HG02610 (cell line): ENCODE measurements at regions not wholly inside any gene's neighbourhood (a gene's known extent, or its start where the extent isn't known, plus 50 kb on each side); places are given as distances from the start of the nearest gene placed in this dataset.

Source experiments
- ATAC-seq: cut with Tn5 transposase; IDR thresholded peaks from one replicate; pipeline ENCODE4 v1.9.1; 2021; ENCODE audit warnings: mild to moderate bottlenecking, moderate library complexity; ENCODE audit not compliant: unreplicated experiment

DNA sequence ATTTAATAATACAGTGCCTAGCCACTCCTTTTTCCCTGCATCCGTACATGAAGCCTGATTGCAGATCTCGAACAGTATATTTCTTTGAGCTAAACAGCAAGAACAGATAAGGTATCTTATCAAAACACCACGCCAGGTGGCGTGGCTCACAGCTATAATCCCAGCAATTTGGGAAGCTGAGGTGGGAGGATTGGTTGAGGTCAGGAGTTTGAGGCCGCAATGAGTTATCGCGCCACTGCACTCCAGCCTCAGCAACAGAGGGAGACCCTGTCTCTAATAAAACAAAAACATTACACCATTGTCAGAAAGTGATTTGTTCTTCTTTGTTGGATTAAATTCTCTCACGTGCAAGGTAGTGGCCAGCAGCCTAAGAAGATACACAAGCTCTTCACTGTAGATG is 291.2 kb upstream of the DMRT1 start:
- ATAC-seq, result no peak

GRCh38 chr9:551986-552929 is 289.2 kb upstream of the DMRT1 start:
- ATAC-seq, result no peak

- ATAC-seq, result no peak
Measured at GRCh38 chr9:555493-555892, 286.0 kb upstream of the DMRT1 start.

DNA sequence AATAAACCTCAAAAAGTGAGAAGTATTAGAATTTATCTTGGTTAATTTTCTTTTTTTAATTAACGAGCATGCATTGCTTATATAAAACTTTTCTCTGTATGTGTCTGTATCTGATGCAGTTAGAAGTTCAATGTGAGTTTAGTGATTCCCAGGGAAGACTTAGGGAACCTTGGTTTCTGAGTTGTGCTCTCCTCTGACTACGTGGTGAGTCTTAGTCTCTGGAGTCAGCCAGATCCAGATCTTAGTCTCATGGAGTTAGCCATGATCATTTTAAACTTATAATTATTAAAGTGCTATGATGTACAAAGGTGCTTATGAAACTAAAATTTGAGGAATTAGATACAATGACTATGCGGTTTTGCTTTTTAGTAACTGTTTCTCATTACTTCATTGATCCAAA is 285.3 kb upstream of the DMRT1 start:
- ATAC-seq, result no peak

DNA sequence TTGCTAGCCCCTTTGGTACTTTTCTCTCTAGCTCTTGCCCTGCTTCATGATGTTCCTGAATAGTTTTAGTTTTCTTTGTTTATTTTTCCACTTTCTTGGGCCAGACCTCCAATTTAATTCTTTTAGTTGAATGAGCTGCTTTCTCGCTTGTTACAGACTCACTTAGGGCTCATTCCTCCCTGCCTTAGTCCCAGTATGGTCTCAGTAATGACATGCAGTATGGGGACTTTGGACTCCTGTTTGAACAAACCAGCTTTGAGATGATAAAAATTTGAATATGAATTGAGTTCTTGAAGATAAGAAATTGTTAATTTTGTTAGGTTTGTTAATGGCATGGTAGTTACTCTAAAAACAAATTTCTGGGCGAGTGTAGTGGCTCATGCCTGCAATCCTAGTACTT is 284.8 kb upstream of the DMRT1 start:
- no peak for ATAC-seq

- no peak for ATAC-seq
Measured at GRCh38 chr9:557601-558201, 283.8 kb upstream of the DMRT1 start.

DNA sequence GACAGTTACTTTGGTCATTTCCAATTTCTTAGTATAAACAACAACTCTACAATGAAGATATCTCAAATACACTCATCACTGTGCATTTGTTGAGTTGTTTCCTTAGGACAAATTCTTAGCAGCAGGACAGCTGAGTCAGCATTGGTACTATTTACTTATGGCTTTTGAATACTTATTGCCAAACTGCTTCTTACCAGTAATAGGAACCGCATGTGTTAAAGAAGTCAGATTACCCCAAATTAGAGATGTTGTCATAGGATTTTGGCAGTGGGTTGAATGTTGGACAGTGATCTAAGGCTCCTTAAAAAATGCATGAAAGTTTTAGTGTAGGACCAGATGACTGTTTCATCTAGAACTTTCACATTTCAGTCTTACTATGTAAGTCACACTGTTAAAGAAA is 280.1 kb upstream of the DMRT1 start:
- no peak for ATAC-seq

- no peak for ATAC-seq
Measured at GRCh38 chr9:563200-563599, 278.3 kb upstream of the DMRT1 start.

- ATAC-seq, result no peak
Measured at GRCh38 chr9:565528-565927, 276.0 kb upstream of the DMRT1 start.

- ATAC-seq, result peak; percentile 72
Measured at GRCh38 chr9:567128-567746, 274.3 kb upstream of the DMRT1 start.

DNA sequence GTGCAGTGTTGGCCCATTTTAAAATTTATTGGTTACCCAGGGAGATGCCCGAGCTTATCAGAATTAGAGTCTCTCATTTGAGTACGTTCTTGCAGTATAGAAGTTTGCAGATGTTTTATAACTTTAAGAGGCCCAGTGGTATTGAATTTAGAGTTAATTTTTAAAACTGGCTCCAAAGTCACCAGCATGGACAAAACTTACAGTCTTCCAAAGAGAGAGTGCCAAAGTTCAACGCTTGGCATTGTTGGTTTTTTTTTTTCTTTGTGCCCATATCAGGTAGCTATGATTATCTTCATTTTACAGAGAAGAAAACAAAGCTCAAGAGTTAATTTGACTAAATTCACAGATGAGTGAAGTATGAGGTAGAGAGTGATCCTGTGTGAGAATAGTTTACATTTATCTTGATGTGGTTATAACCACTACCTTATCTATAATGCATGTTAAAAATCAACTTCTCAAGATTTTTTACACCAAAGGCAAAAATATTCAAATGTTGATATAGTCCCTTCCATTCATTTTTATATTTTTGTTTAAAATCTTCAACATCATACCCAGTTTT is 273.7 kb upstream of the DMRT1 start:
- no peak for ATAC-seq

GRCh38 chr9:569296-569695 is 272.2 kb upstream of the DMRT1 start:
- ATAC-seq, result no peak

- ATAC-seq, result no peak
Measured at GRCh38 chr9:570187-570586, 271.3 kb upstream of the DMRT1 start.

DNA sequence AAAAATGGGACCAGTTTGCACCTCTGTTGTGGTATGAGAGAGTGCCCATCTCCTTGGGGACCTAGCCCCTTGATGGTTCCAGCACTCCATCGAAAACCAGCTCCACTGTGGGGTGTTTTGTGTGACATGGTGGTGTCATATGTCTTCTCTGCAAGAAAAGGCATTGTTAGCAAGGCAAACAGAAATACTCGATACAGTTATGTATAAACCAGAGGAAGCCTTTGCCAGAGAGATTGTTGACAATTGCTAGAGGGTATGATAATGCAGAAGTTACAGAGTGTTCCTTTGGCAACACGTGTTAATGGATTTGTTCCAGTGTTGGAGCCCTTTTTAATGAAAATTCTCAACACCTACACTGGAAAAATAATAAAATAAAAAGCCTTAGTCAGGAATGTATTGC is 270.4 kb upstream of the DMRT1 start:
- no peak for ATAC-seq

- no peak for ATAC-seq
Measured at GRCh38 chr9:571741-572140, 269.8 kb upstream of the DMRT1 start.

DNA sequence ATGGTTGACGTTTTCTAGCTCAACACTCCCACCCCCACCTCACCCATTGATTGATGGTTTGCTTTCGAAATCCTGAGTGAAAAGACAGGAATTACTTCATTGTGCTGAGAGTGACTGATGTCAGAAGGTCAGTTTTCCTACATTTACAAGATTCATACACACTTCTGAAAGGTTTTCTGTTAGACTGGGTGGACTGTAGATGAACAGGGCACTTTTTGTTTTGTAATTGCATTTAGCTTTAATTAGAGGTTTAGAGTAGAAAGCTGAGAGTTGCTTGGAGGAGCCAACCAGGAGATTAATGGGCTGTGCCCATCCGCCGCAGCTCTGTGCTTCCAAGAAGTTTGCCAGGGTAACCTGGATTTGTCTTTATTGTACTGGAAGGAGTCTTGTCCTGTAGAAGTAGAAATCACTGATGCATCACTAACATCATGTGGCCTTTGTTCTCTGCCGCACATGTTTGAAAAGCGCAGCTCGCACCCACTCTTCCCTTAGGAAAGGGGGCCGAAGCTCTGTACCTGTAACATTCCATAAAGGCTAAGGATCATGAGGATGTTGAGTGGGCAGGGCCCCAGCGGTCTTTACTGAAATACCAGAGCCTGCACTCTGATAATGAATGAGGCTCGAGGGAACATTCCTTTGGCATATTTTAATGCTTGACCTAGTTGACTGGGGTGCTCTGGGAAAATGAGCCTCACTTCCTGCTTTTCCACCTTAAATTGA is 267.6 kb upstream of the DMRT1 start:
- ATAC-seq, result no peak

DNA sequence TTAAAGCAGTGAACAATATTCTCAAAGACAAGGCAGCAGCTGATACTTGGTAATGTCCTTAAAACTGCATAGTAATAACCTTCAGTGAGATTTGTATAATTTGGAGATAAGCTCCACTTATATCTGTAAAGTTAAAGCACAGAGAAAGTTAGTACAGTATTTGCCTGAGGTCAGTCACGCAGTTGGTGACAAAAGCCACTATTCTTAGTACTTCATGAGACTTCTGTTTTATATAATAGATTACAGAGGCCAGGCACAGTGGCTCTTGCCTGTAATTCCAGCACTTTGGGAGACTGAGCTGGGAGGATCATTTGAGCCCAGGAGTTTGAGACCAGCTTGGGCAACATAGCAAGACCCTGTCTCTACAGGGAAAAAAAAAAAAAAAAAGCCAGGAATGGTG is 266.4 kb upstream of the DMRT1 start:
- no peak for ATAC-seq

- ATAC-seq, result no peak
Measured at GRCh38 chr9:580652-581342, 260.7 kb upstream of the DMRT1 start.

DNA sequence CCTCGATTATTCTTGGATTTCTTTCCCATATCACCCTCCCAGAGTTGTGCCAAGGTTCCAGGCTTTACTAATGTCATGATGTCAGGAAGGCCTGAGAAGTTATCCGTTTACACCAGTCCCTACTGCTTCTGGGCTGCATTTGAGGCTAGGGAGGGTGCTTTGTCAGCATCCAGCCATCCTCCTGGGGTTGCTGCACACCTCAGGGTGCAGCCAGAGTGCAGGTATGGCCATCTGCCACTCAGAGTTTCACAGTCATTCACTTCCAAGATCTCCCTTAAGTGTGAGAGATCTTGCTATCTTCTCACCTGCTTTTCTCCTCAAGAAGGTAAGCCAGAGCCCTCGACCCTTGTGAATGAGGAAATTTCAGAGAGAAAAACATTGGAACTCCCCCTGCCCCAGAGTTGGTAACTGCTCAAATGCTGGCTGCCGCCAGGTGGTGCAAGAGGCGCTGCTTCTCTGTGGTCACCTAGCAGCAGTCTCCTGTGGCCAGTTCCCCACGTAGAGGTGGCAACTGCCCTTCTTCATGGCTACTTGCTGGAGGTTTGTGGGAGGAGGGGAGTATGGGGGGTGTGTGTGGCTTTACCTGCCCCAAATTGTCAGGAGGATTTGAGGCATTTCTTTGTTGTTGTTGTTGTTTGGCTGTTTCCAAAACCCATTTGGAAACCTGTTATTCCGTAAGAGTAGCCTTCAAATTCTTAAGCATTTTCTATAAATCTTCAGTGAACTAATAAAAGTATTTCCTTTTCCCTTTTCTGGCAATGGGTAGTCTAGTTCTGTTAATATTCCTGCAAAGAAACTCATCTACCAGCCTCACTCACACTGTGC is 259.6 kb upstream of the DMRT1 start:
- no peak for ATAC-seq

- ATAC-seq, result no peak
Measured at GRCh38 chr9:582775-583174, 258.7 kb upstream of the DMRT1 start.
